ENCODE measurements at regions not wholly inside any gene's neighbourhood (a gene's known extent, or its start where the extent isn't known, plus 50 kb on each side); places are given as distances from the start of the nearest gene placed in this dataset.
A peak's percentile ranks its signal among the peaks of the same experiment; 100 is the strongest.

- Mint-ChIP-seq H3K9me3 (peaks cover 2 to 6% of the 10 kb centered on the region in 2 experiments; a peak in 2 of 5 replicates), H3K27me3 (ENCODE audit: low read depth) (no peaks in the 10 kb centered on the region), H3K4me3 (no peak overlapping the region), H3K27ac (peak overlapping the region in 1 of 3 experiments; percentile 61; a peak in 1 of 7 replicates), H3K36me3 (ENCODE audit: insufficient read depth in 1 of 3, low read depth in 3 of 3) (no peaks in the 10 kb centered on the region), H3K4me1 (peaks cover 7 to 10% of the 10 kb centered on the region in 2 experiments)
- no peak overlapping the region for H4K5ac ChIP-seq (ENCODE audit: insufficient read length, low read depth, low read length)
- no peak overlapping the region for H3K4ac ChIP-seq (ENCODE audit: low read depth, low read length)
- no peak overlapping the region for H4K8ac ChIP-seq (replicated peaks; ENCODE audit: insufficient read length, low read depth, low read length)
- no peak overlapping the region for H4K91ac ChIP-seq (ENCODE audit: insufficient read length, low read depth, low read length)
- no peak overlapping the region for H2AFZ ChIP-seq (ENCODE audit: low read length)
- no peak overlapping the region for H3K23ac ChIP-seq (ENCODE audit: insufficient read length, low read depth, low read length)
- H3K4me1 ChIP-seq (ENCODE audit: insufficient read depth, low read length) = no peaks in the 10 kb centered on the region
- no peak overlapping the region for H3K27ac ChIP-seq (ENCODE audit: insufficient read length, low read depth, low read length)
- no peak overlapping the region for H3K14ac ChIP-seq (ENCODE audit: insufficient read depth, low read length)
- no peak for TF ChIP-seq CTCF (conservative IDR thresholded peaks at IDR 0.05)
- H3K56ac ChIP-seq (ENCODE audit: insufficient read length, low read depth, low read length) = no peak overlapping the region
- H2AK5ac ChIP-seq (ENCODE audit: insufficient read length, low read length) = no peak overlapping the region
- no peak overlapping the region for H2BK120ac ChIP-seq (ENCODE audit: low read depth, low read length, poor library complexity, severe bottlenecking)
- no peaks in the 10 kb centered on the region for H3K9me3 ChIP-seq (ENCODE audit: control insufficient read depth, low read depth, low read length)
- no peak overlapping the region for H3K4me2 ChIP-seq (ENCODE audit: insufficient read depth, insufficient read length, low read length)
- DNase-seq = no peak
- no peak overlapping the region for H2BK15ac ChIP-seq (ENCODE audit: low read depth, low read length)
- no peaks in the 10 kb centered on the region for H3K79me2 ChIP-seq (ENCODE audit: insufficient read depth, low read length)
- no peaks in the 10 kb centered on the region for H3K27me3 ChIP-seq (ENCODE audit: insufficient read depth, low read length)
- WGBS (ENCODE audit: extremely low coverage, insufficient read length, low lambda C conversion rate) = no CpG with 5 or more reads among the region's 7 CpGs
- no peaks in the 10 kb centered on the region for H4K20me1 ChIP-seq (ENCODE audit: control insufficient read depth, insufficient read depth, insufficient read length)
- no peak overlapping the region for H3K18ac ChIP-seq (ENCODE audit: insufficient read length, low read depth, low read length)
- H3K23me2 ChIP-seq (ENCODE audit: insufficient read length, low read depth, low read length, poor library complexity, severe bottlenecking) = no peaks in the 10 kb centered on the region
- no peak overlapping the region for H3T11ph ChIP-seq (ENCODE audit: low read length)
- no peak overlapping the region for H2BK5ac ChIP-seq (ENCODE audit: insufficient read length, low read length)
- H2BK12ac ChIP-seq (ENCODE audit: insufficient read length, low read depth, low read length) = no peak overlapping the region
- H3K79me1 ChIP-seq (ENCODE audit: insufficient read depth, low read depth, low read length, poor library complexity, severe bottlenecking) = no peaks in the 10 kb centered on the region
- no peak overlapping the region for H3K9ac ChIP-seq (ENCODE audit: extremely low read depth, insufficient read length, low read length)
- H2BK20ac ChIP-seq (ENCODE audit: low read depth, low read length, poor library complexity, severe bottlenecking) = no peak overlapping the region
Measured at GRCh38 chr20:55614220-55614757, 391.0 kb downstream of the CBLN4 start.

All from H9 (cell line).